Endothelial cell of umbilical vein (primary cell): ENCODE measurements at regions not wholly inside any gene's neighbourhood (a gene's known extent, or its start where the extent isn't known, plus 50 kb on each side); places are given as distances from the start of the nearest gene placed in this dataset.

Source experiments
- EZH2 ChIP-seq: IDR thresholded peaks from 2 replicates; pipeline ENCODE4 v1.6.1; 2012; ENCODE audit warnings: borderline replicate concordance, low read depth, mild to moderate bottlenecking, moderate library complexity, low read length, inconsistent platforms; ENCODE audit not compliant: severe bottlenecking
- POLR2A ChIP-seq: IDR thresholded peaks from 2 replicates; pipeline ENCODE4 v1.6.1; 2012; ENCODE audit warnings: low read depth, mild to moderate bottlenecking, control low read depth, low read length
- POLR2AphosphoS5 ChIP-seq: IDR thresholded peaks from 2 replicates; pipeline ENCODE4 v1.6.1; 2012; ENCODE audit warnings: low read depth, mild to moderate bottlenecking, control low read depth, low read length, moderate library complexity; ENCODE audit not compliant: insufficient read depth
- TF ChIP-seq, protein P1 (sequence below), 2 donors: IDR thresholded peaks; 1 replicate in 1 of 2; 2 replicates in 1 of 2; pipeline ENCODE4 v1.5.1; 2011; ENCODE audit warnings: low read length in 2 of 2, mild to moderate bottlenecking in 2 of 2, moderate library complexity in 2 of 2, control low read depth in 1 of 2, inconsistent platforms in 1 of 2, low read depth in 1 of 2; ENCODE audit not compliant: insufficient read depth in 1 of 2; ENCODE audit errors: extremely low read depth in 1 of 2

DNA sequence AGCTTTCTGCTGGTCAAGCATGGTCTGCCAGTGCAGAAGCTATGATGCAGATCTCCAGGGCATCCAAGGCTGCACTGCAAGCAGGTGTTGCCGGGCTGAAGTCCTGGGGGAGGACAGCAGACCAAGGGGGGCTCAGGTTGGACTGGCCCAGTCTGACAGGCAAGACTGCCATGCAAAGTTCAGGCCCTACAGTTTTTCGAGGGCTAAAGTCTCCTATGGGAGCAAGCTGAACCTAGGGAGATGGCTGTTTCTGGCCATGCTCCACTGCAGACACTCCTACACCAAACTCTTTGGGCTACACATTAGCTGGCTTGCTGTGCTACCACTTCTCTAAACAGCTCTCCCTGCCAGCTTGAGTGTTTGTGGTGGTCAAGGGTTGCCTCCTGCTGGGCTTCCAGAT lies 130.0 kb upstream of the SYNCRIP start:
- TF ChIP-seq POLR2A (no peak), POLR2AphosphoS5 (no peak), EZH2 (no peak)
- TF ChIP-seq, protein P1, sequence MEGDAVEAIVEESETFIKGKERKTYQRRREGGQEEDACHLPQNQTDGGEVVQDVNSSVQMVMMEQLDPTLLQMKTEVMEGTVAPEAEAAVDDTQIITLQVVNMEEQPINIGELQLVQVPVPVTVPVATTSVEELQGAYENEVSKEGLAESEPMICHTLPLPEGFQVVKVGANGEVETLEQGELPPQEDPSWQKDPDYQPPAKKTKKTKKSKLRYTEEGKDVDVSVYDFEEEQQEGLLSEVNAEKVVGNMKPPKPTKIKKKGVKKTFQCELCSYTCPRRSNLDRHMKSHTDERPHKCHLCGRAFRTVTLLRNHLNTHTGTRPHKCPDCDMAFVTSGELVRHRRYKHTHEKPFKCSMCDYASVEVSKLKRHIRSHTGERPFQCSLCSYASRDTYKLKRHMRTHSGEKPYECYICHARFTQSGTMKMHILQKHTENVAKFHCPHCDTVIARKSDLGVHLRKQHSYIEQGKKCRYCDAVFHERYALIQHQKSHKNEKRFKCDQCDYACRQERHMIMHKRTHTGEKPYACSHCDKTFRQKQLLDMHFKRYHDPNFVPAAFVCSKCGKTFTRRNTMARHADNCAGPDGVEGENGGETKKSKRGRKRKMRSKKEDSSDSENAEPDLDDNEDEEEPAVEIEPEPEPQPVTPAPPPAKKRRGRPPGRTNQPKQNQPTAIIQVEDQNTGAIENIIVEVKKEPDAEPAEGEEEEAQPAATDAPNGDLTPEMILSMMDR (IDR thresholded peaks at IDR 0.05; ENCODE audit: extremely low read depth in 1 of 2, insufficient read depth in 1 of 2, low read depth in 1 of 2, low read length in 2 of 2): no peak
